ENCODE measurements at regions not wholly inside any gene's neighbourhood (a gene's known extent, or its start where the extent isn't known, plus 50 kb on each side); places are given as distances from the start of the nearest gene placed in this dataset.

- TF ChIP-seq CTCF (IDR thresholded peaks at IDR 0.05) (no peak), POLR2AphosphoS5 (IDR thresholded peaks at IDR 0.05; ENCODE audit: insufficient read depth in 1 of 2, low read depth in 1 of 2) (no peak), POLR2A (IDR thresholded peaks at IDR 0.05) (no peak)
These were observed 93.4 kb downstream of the ZNF621 start for GRCh38 chr3:40618158-40618557.
